Neural progenitor cell (in vitro differentiated cells): ENCODE measurements at regions not wholly inside any gene's neighbourhood (a gene's known extent, or its start where the extent isn't known, plus 50 kb on each side); places are given as distances from the start of the nearest gene placed in this dataset.

Source experiments
- CTCF ChIP-seq: fragments of 200-600 bp; sonication (generic); IDR thresholded peaks from 2 replicates; pipeline ENCODE4 v1.5.1; 2017; ENCODE audit warnings: antibody characterized with exemption, mild to moderate bottlenecking
- EZH2 ChIP-seq: fragments of 200-600 bp; sonication (generic); IDR thresholded peaks from 2 replicates; pipeline ENCODE4 v1.6.1; 2017; ENCODE audit warnings: antibody characterized with exemption, mild to moderate bottlenecking, moderate library complexity
- EZH2phosphoT487 ChIP-seq: fragments of 200-600 bp; sonication (generic); IDR thresholded peaks from 2 replicates; pipeline ENCODE4 v1.6.1; 2017; ENCODE audit warnings: antibody characterized with exemption

GRCh38 chr10:16119445-16119844 lies 259.1 kb upstream of the MINDY3 start:
- TF ChIP-seq CTCF (no peak), EZH2 (no peak), EZH2phosphoT487 (no peak)
